DMS53 treated with DMSO at 0.1 percent for 48 hours (cell line): ENCODE measurements at regions not wholly inside any gene's neighbourhood (a gene's known extent, or its start where the extent isn't known, plus 50 kb on each side); places are given as distances from the start of the nearest gene placed in this dataset.
"Not testable (repeated sequence)": the region's sequence is repeated elsewhere in the genome, so short reads cannot be mapped to it uniquely, and the experiment has no call there.

Source experiments
- DNase-seq: peaks from one replicate; lab custom pipeline; 2025; ENCODE audit not compliant: unreplicated experiment; lab: John Stamatoyannopoulos, UW

DNA sequence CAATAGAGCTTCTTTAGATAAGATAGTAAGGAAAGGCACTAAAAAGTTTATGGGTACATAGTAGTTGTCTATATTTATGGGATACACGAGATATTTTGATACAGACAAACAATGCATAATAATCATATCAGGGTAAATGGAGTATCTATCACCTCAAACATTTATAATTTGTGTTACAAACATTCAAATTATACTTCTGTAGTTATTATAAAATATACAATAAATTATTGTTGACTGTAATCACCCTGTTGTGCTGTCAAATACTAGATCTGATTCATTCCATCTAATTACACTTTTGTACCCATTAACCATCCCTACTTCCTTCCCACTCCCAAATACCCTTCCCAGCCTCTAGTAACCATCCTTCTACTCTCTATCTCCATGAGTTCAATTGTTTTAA lies 179.7 kb downstream of the FOXG1 start:
- no peak for DNase-seq

DNA sequence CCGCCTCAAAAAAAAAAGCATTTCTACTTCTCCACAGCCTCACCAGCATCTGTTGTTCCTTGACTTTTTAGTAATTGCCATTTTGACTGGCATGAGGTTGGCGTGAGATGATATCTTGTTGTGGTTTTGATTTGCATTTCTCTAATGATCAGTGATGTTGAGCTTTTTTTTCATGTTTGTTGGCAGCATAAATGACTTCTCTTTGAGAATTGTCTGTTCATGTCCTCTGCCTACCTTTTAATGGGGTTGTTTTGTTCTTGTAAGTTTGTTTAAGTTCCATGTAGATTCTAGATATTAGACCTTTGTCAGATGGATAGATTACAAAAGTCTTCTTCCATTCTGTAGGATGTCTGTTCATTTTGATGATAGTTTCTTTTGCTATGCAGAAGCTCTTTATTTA lies 182.9 kb downstream of the FOXG1 start:
- DNase-seq: no peak

DNA sequence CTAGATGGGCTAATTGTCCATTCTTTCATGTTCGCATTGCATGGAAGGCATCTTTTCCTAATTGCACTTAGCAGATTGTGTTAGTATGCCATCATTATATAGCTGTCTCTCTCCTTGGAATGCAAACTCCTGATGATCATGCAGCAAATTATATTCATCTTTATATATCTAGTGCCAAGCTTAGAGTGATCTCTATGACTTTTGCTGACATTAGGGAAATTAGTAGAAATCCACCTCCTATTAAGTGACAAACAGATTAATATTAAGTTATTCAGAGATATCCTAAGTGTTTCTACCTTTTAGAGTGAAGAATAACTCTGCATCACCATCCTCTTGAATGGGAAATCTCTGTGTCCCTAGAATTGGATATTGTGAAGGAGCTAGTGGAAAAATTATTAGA lies 185.6 kb downstream of the FOXG1 start:
- no peak for DNase-seq

DNA sequence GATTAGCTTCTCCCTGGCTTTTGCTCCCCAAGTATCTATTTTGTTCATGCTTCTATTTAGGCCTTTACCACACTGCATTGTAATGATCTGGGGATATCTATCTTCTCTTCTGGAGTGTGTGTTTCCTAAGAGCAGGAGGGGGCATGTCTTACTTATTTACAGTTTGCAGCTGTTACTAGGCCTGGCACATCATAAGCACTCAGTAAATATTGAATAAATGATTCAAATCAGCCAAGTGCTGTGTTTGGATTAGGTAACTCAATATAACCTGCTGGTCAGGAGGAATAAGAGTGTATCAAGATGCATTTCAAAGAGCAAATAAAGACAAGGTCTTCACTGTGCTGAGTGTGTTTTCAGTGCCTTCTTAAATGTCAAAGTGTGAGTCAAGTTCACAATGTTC lies 186.1 kb downstream of the FOXG1 start:
- DNase-seq: peak; percentile 83

DNA sequence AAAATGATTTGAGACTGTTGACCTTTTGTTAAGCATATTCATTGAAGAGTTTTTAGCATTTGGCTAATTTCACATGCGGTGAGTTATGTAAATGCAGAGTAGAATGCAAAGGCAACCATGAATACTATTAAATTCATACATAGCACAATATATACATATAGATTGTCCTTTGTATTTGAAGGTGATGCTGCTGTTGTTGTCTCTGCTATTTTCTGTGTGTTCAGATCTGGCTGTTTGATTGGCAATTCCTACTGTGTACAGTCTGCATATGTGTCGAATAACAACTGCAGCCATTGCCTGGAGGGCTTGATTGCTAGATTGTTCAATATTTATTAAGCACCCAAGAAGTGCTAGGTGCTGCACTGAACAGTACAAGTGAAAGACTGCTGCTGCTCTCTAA lies 187.4 kb downstream of the FOXG1 start:
- no peak for DNase-seq

DNA sequence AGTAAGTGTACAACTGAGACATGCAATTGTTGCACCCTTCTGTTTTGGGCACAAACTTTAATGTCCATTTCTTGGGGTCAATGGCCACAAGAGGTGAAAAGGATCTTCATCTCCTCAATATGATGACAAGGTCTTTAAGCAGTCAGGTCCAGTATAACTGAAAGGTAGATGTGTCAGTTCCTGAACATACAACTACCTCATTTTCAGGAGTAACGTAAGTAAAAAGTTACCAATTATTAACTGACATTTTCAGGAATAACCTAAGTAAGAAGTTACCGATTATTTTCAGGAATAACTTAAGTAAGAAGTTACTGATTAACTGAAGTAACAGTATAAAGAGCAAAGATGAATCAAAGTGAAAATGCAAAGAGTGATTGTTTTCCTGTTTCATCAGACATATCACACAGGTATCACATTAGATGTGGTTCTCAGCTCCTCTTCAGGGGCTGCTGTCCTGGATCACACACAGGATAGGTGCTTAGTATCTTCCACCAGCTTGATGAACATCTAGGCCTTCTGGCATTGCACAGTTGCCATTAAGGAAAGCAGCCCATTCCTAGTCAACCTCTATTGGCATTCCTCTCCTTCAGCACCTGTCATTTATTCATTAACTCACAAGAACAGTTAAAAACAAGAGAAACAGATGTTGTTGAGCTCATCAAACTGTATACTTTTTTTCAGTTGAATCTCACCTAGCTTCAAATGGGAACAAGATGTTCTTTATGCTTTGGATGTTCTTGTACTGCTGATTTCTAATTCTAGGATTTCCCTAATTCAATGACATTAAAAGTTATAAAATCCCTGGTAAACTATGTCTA lies 200.0 kb downstream of the FOXG1 start:
- DNase-seq: no peak

DNA sequence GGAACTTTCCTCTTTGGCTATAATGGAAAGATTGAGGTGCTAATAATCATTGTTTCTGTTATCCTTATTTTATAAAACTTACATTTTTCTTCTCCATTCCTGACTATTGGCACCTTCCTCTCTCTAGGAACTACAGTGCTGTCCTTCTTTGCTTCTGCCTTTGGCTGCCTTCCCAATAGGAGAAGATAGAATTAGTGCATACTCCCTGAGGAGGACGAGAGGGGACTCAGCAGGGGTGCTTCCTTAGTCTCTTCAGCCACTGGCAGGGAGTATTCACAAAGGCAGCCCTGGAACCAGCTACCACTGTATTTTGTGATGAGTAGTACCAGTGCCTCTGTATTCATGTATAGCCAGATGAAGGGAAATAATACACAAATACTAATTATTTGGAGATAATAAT lies 208.5 kb downstream of the FOXG1 start:
- no peak for DNase-seq

DNA sequence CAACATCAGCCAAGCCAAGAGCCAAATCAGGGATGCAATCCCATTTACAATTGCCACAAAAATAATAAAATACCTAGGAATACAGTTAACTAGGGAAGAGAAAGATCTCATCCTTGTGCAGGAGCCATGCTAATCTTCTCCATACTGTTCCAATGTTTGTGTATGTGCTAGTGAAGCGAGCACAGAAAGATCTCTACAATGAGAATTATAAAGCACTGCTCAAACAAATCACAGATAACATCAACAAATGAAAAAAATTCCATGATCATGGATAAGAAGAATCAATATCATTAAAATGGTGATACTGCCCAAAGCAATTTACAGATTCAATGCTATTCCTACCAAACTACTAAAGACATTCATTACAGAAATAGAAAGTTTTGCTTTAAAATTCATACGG lies 215.6 kb downstream of the FOXG1 start:
- DNase-seq: no peak

DNA sequence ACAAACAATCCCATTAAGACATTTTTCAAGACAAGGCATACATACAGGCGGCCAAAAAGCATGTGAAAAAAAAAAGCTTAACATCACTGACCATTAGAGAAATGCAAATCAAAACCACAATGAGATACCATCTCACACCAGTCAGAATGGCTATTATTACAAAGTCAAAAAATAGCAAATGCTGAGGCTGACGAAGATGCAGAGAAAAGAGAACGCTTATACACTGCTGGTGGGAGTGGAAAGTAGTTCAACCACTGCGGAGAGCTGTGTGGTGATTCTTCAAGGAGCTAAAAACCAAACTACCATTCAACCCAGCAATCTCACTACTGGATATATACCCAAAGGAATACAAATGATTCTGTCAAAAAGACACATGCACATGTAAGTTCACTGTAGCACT lies 216.7 kb downstream of the FOXG1 start:
- DNase-seq: no peak

DNA sequence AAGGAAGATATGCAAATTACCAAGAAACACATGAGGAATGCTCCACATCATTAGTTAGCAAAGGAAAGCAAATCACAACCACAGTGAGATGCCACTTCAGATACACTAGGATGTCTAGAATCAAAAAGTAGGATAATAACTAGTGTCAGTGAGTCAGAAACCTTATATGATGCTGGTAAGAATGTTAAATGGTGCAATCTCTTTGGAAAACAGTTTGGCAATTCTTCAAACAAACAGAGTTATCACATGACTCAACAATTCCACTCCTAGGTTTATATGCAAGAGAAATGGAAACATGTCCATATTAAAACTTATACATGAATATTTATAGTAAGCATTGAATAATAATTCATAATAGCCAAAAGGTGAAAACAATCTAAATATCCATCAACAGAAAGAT lies 220.9 kb downstream of the FOXG1 start:
- DNase-seq: no peak

DNA sequence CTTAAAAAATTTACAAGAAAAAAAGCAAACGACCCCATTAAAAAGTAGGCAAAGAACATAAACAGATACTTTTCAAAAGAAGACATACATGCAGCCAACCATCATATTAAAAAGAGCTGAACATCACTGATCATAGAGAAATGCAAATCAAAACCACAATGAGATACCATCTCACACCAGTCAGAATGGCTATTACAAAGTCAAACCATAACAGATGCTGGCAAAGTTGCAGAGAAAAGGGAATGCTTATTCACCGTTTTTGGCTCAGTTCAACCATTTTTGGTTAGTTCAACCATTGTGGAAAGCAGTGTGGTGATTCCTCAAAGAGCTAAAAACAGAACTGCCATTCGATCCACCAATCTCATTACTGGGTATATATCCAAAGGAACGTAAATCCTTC lies 230.6 kb downstream of the FOXG1 start:
- not testable (repeated sequence) for DNase-seq

DNA sequence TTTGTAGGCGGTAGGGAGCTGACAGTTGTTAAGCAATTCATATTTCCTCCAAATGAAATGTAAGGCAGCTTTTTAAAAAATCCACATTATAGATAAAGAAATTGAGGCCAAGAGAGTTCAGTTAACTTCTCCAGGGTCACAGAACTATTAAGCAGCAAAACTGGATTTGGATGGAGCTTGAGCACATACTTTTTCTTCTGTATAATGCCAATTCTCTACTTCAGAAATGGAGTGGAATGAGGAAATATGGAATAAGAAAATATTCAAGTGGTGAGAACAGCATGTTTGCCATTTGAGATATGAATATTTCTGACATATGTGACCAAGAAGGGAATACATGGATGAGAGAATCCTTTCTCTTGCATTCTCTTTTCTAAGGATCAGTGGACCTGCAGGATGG lies 233.1 kb downstream of the FOXG1 start:
- DNase-seq: no peak

DNA sequence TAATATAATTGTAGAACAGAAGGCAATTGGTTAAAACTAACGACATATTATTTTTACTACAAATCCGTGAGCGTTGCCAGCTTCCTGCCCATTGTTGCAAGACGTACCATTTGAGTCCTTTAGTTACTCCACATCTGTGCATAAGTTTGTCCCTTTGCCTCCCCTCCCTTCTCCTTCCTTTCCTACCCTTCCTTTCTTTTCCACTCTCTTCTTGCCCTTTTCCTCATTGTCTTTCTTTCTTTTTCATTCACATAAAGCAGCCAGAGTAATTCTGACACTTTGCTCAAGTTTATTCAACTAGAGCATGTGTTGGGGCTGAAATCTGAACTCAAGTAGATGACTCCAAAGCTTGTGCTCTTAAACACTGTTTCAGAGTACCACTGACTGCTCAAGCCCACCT lies 239.1 kb downstream of the FOXG1 start:
- DNase-seq: no peak

DNA sequence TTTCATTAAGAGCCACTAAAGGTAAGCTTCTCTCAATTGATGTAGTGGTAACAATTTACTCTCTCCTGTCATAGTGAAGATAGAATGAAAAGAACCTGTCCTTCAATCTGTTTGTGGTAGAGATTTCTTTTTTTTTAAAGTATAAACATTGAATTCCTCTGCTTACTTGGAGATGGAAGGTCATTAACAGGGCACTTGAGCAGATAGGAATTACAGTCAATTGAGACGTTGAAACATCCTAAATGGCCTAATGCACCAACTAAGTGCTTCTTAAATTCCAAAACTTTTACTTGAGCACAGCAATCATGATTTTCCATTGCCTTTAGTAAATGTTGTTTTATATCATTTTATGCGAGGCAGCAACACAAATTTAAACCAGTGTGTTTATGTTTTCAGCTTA lies 241.4 kb downstream of the FOXG1 start:
- DNase-seq: no peak

DNA sequence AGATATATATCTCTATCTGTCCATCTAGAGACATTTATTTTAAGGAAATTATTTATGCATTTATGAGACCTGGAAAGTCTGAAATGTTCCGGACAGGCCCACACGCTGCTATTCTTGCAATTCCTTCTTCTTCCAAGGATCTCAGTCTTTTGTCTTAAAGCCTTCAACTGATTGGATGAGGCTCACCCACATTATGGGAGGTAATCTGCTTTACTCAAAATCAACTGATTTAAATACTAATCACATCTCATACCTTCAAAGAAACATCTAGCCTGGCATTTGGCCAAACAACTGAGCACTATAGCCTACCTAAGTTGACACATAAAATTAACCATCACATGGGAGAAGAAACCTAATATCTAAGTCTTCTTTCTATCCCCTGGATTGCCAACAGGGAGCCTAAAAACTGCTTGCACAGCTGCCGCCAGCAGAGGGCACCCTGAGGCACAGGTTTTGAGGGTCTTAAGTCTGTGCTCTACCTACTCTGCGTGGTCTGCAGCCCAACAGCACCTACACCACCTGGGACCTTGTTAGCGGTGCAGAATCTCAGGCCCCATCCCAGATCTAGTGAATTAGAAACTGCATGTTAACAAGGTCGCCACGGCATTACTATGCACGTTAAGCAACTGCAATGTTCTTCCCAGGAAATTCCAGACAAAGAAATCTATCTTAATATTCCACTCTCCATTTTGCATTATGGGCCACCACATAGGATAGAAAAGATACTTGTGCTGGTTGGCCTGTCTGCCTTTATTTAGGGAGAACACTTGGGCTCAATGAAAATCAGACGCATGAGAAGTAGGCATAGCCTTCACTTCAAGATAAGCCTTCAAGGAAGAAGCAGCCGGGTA lies 249.7 kb downstream of the FOXG1 start:
- peak; percentile 12 for DNase-seq

DNA sequence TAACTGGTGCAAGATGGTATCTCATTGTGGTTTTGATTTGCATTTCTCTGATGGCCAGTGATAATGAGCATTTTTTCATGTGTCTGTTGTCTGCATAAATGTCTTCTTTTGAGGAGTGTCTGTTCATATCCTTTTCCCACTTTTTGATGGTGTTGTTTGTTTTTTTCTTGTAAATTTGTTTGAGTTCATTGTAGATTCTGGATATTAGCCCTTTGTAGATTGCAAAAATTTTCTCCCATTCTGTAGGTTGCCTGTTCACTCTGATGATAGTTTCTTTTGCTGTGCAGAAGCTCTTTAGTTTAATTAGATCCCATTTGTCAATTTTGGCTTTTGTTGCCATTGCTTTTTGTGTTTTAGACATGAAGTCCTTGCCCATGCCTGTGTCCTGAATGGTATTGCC lies 256.9 kb downstream of the FOXG1 start:
- not testable (repeated sequence) for DNase-seq

DNA sequence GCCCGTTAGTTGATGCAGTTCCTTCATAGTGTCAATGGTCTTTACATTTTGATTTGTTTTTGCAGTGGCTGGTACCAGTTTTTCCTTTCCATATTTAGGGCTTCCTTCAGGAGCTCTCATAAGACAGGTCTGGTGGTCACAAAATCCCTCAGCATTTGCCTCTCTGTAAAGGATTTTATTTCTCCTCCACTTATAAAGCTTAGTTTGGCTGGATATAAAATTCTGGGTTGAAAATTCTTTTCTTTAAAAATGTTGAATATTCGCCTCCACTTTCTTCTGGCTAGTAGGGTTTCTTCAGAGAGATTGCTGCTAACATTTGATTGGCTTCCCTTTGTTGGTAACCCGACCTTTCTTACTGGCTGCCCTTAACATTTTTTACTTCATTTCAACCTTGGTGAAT lies 260.9 kb downstream of the FOXG1 start:
- DNase-seq: not testable (repeated sequence)

DNA sequence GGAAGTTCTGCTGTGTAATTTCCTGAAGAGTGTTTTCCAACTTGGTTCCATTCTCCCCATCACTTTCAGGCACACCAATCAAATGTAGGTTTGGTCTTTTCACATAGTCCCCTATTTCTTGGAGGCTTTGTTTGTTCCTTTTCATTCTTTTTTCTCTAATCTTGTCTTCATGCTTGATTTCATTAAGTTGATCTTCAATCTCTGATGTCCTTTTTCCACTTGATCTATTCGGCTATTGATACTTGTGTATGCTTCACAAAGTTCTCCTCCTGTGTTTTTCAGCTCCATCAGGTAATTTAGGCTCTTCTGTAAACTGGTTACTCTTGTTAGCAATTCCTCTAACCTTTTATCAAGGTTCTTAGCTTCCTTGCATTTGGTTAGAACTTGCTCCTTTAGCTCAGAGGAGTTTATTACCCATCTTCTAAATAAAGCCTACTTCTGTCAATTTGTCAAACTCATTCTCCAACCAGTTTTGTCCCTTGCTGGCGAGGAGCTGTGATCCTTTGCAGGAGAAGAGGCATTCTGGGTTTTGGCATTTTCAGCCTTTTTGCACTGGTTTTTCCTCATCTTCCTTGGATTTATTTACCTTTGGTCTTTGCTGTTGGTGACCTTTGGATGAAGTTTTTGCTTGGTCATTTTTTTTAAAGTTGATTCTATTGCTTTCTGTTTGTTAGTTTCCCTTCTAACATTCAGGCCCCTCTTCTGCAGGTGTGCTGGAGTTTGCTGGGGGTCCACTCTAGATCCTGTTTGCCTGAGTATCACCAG lies 261.5 kb downstream of the FOXG1 start:
- not testable (repeated sequence) for DNase-seq

DNA sequence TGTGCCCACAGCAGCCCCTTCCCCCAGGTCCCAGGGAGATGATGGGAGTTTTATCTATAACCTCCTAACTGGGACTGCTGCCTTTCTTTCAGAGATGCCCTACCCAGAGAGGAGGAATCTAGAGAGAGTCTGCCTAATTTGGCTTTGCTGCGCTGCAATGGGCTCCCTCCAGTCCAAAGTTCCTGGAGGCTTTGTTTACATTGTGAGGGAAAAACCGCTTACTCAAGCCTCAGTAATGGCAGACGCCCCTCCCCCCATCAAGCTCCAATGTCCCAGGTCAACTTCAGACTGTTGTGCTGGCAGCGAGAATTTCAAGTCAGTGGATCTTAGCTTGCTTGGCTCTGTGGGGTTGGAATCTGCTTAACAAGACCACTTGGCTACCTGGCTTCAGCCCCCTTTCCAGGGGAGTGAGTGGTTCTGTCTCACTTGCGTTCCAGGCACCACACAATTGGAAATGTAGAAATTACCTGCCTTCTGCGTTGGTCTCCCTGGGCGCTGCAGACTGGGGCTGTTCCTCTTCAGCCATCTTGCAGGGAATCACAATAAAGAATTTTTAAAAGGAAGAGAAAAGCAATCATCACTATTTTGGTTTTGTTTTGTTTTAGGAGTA lies 262.5 kb downstream of the FOXG1 start:
- DNase-seq: peak; percentile 6

DNA sequence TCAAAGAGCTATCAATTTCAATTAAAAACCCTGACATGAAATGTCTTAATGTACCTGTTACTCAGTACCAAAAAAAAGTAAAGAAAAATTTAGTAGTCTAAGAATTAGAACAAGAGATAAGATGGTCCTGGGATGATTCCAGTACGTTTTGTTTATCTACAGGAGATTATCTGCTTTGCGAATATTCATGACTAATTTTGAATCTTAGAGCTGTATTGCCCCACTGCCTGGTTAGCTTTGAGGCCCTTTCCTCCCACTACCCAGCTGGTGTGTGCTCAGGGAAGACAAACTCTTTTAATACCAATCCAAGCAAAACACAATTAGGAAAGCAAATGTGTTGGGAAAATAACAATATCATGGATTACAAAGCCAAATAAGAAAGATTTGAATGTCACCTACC lies 263.5 kb downstream of the FOXG1 start:
- no peak for DNase-seq

DNA sequence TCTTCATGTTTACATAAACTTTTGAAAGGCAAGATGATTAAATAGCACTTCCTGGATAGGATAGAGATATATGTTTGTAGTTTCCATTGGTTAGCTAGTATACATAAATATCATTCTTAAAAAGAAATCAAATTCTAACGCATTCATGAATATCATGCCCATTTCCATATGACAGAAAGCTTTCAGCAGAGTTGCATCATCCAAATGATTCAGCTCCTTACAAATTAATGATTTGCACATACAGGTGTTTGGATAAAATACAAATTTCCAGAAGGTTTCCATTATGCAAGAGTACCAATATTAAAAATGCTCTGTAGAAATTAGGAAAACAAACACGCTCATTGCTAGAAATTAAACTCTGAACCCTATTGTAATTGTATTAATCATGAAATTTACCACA lies 264.4 kb downstream of the FOXG1 start:
- peak; percentile 4 for DNase-seq
